ENCODE measurements at regions not wholly inside any gene's neighbourhood (a gene's known extent, or its start where the extent isn't known, plus 50 kb on each side); places are given as distances from the start of the nearest gene placed in this dataset.

- TF ChIP-seq POLR2A (IDR thresholded peaks at IDR 0.05), result no peak
- TF ChIP-seq, protein P1, sequence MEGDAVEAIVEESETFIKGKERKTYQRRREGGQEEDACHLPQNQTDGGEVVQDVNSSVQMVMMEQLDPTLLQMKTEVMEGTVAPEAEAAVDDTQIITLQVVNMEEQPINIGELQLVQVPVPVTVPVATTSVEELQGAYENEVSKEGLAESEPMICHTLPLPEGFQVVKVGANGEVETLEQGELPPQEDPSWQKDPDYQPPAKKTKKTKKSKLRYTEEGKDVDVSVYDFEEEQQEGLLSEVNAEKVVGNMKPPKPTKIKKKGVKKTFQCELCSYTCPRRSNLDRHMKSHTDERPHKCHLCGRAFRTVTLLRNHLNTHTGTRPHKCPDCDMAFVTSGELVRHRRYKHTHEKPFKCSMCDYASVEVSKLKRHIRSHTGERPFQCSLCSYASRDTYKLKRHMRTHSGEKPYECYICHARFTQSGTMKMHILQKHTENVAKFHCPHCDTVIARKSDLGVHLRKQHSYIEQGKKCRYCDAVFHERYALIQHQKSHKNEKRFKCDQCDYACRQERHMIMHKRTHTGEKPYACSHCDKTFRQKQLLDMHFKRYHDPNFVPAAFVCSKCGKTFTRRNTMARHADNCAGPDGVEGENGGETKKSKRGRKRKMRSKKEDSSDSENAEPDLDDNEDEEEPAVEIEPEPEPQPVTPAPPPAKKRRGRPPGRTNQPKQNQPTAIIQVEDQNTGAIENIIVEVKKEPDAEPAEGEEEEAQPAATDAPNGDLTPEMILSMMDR (IDR thresholded peaks at IDR 0.05), result no peak
These were observed 760.9 kb upstream of the ACO1 start for GRCh38 chr9:31623511-31623910.

All from thyroid gland (tissue), 4 donors.